HAP-1 (cell line): ENCODE measurements at regions not wholly inside any gene's neighbourhood (a gene's known extent, or its start where the extent isn't known, plus 50 kb on each side); places are given as distances from the start of the nearest gene placed in this dataset.

ENCODE experiments used
- DNase-seq, 2 experiments: peaks; one replicate each; pipeline ENCODE4 v3.0.0-alpha.2; 2016 to 2020; ENCODE audit warnings: low spot score in 2 of 2
- H3K27me3 ChIP-seq: fragments of 250-450 bp; sonication (Bioruptor Pico); 2 replicates; pipeline ENCODE4 v1.5.1; 2020; ENCODE audit warnings: low read depth, mild to moderate bottlenecking, moderate library complexity
- H3K36me3 ChIP-seq: fragments of 250-450 bp; sonication (Bioruptor Pico); replicated peaks from 2 replicates; pipeline ENCODE4 v1.5.1; 2020; ENCODE audit warnings: mild to moderate bottlenecking
- H3K4me1 ChIP-seq: fragments of 250-450 bp; sonication (Bioruptor Pico); 2 replicates; pipeline ENCODE4 v1.5.1; 2020; ENCODE audit warnings: mild to moderate bottlenecking
- H3K4me3 ChIP-seq: fragments of 250-450 bp; sonication (Bioruptor Pico); 2 replicates; pipeline ENCODE4 v1.5.1; 2020; ENCODE audit warnings: mild to moderate bottlenecking, moderate library complexity
- H3K9me3 ChIP-seq: fragments of 250-450 bp; sonication (Bioruptor Pico); 2 replicates; pipeline ENCODE4 v1.5.1; 2020; ENCODE audit warnings: mild to moderate bottlenecking, moderate library complexity
- in situ Hi-C: fragments of 300-500 bp; cut with MboI; formaldehyde crosslinking; loops from 3 replicates; pipeline ENCODE4 v1.14.3; 2020; ENCODE audit warnings: low sequenced_read_pairs, inconsistent platforms, mixed read lengths

DNA sequence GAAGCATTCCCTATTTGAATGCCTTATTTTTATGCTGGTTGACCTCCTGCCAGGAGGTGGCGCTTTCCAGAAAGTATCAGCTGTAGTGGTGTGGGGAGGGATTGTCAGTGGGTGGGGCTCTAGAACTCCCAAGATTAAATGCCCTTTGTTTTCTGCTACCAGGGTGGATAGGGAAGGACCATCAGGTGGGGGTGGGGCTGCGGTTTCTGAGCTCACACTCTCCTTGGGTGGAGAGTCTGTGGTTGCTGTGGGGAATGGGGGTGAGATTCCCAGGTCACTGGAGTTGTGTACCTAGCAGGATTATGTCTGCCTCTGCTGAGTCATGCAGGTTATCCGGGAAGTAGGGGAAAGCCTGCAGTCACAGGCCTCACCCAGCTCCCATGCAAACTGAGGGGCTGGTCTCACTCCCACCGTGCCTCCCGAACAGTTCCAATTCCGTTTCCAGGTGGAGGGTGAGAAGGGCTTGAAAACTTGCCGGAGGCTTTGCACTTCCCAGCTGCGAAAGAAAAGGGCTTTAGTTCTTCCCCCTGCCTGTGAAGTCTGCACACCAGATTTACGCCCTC lies 68.3 kb downstream of the ALG10B start:
- Histone ChIP-seq H3K4me3 (no peak overlapping the region), H3K9me3 (no peaks in the 10 kb centered on the region; the same call in 1 of the 2 replicates), H3K36me3 (no peaks in the 10 kb centered on the region), H3K4me1 (no peaks in the 10 kb centered on the region), H3K27me3 (no peaks in the 10 kb centered on the region)
- in situ Hi-C loops, result no loop called here
- DNase-seq, result peak in 1 of 2 experiments; percentile 31

DNA sequence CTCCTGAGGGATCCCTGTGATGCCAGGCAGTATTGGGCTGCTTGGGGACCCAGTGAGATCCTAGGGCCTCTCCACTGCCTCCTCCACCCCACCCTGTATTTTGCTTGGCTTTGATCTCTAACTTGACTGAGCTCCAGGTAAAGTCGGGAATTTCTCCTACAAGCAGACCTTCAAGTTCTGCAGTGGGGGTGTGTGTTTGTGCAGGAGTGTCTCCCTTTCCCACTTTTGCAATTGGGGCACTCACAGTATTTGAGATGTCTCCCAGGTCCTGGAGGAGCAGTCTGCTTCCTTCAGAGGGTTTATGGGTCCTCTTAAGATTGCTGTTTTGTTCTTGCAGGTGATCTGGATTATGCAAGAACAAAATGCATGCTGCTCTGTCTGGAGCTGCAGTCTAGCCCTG lies 68.9 kb downstream of the ALG10B start:
- Histone ChIP-seq H3K4me1 (no peaks in the 10 kb centered on the region), H3K27me3 (no peaks in the 10 kb centered on the region), H3K9me3 (no peaks in the 10 kb centered on the region; the same call in 1 of the 2 replicates), H3K36me3 (no peaks in the 10 kb centered on the region), H3K4me3 (no peak overlapping the region)
- DNase-seq, result no peak
- in situ Hi-C loops, result no loop called here

DNA sequence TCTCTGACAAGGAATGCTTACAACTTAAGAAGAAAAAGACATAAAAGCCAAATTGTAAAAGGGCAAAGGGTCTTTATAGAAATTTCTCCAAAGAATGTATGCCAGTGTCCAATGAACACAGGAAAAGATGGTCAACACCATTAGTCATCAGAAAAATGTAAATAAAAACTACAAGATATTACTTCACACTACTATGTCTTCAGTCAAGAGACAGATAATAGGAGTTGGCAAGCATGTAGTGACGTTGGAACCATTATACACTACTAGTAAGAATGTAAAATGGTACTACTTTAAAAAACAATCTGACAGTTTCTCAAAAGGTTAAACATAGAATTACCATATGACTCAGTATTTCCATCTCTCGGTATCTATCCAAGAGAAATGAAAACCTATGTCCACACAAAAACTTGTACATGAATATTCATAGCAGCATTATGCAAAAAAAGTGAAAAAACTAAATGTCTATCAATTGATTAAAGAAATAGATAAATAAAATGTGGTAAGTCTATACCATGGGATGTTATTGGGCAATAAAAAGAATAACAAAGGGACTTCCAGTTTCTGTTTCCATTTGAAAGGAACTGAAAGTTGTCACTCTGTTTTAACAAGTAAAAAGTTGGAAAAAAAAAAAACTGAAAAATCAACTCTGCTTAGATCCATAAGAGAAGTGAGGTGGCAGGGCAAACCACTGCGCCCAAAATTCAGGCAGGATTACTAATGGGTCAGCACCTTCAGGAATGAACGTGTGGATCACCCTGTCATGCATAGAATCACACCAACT lies 69.8 kb downstream of the ALG10B start:
- DNase-seq, result no peak
- H3K36me3 ChIP-seq, result no peaks in the 10 kb centered on the region
- no peaks in the 10 kb centered on the region for H3K27me3 ChIP-seq
- no peaks in the 10 kb centered on the region for H3K4me1 ChIP-seq
- no peak overlapping the region for H3K4me3 ChIP-seq
- in situ Hi-C loops, result no loop called here
- H3K9me3 ChIP-seq, result no peaks in the 10 kb centered on the region; the same call in 1 of the 2 replicates

DNA sequence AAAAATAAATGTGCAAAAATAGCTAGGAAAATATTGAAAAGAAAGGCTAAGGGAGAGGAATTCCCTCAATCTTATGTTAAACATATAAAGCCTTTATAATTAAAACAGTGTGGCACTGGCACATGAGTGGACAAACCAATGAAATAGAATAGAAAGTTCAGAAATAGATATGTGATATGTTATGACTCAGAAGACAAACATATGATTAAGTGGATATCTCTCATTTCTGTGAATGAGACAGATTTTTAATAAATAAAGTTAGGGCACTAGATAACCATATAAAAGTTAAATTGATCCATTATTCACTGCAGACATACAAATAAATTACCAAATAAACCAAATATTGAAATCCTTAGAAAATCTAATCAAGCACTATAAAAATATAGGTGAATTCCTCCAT lies 73.0 kb downstream of the ALG10B start:
- no peaks in the 10 kb centered on the region for H3K9me3 ChIP-seq
- in situ Hi-C loops, result no loop called here
- H3K4me3 ChIP-seq, result no peak overlapping the region
- DNase-seq, result no peak
- peaks cover 7% of the 10 kb centered on the region for H3K4me1 ChIP-seq
- H3K36me3 ChIP-seq, result no peaks in the 10 kb centered on the region
- H3K27me3 ChIP-seq, result no peaks in the 10 kb centered on the region

DNA sequence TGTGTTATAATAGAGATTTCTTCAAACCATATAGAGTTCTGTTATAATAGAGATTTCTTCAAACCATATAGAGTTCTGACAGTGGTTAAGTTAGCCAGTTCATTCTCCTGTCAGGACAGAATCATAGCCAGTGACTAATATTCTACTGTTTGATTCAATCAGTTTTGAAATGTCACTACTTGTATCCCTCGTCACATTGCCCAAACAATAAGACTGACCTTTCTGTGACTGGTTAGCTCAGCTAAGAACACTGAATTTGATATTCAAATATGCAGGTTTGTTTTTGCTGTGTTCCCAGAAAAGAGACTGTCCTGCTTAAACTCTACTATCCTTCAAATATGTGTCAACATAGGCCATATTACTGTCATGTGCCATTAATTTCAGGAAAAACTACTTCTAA lies 74.4 kb downstream of the ALG10B start:
- Histone ChIP-seq H3K27me3 (no peaks in the 10 kb centered on the region), H3K4me1 (peaks cover 7% of the 10 kb centered on the region), H3K36me3 (no peaks in the 10 kb centered on the region), H3K9me3 (no peaks in the 10 kb centered on the region), H3K4me3 (no peak overlapping the region)
- in situ Hi-C loops, result no loop called here
- no peak for DNase-seq

DNA sequence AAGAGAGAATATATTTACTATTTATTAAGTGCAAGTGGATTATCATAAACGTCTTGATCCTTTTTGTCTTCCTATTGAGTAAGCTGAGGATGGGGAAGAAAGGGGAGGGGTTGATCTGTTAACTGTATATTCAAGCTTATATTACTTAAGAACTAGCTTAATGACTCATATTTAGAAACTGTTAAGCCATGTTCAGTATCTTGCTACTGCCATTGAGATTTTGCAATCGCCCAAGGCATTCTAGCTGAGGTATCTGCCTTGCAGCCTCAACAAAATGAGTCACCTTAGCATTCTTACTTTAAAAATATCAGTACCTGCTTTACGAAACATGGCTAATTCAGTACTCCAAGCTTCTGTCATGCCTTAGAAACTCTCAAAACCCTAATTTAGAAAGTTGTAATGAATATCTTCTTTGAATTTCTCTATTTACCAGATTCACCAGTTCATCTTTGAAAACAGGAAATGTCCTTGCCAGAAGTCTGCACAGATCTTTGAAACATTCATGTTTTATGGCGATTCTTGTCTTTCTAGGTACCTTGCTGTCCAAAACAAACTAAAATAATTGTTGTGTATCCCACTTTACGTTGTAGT lies 76.1 kb downstream of the ALG10B start:
- Histone ChIP-seq H3K4me1 (peaks cover 7% of the 10 kb centered on the region), H3K4me3 (no peak overlapping the region), H3K27me3 (no peaks in the 10 kb centered on the region), H3K9me3 (no peaks in the 10 kb centered on the region), H3K36me3 (no peaks in the 10 kb centered on the region)
- DNase-seq, result peak; percentile 19 to 26
- in situ Hi-C loops, result no loop called here

DNA sequence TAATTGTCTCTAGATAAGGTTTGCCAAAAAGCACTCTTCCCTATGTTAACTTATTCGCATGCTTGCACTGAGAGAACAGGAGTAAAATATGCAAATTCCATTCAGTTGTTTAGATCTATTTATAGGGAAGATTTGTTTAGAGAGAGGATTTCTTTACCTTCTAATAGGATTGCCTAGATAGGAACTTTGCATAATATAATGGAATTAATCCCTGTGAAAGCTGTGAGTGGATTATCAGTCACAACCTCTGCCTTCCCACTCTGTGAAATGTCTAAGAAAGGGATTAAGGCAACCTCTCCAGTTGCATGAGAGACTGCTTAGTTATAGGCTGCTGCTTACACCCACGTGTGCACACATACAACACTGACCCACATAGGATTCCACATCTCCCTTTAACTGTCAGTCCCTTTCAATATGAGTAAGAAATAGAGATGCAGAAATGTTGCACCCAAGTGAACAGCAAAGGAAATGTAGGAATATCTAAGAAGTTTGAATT lies 83.2 kb downstream of the ALG10B start:
- Histone ChIP-seq H3K4me3 (no peak overlapping the region), H3K4me1 (peaks cover 29% of the 10 kb centered on the region), H3K36me3 (no peaks in the 10 kb centered on the region), H3K27me3 (no peaks in the 10 kb centered on the region), H3K9me3 (0 out of 2 replicates have a peak, but pooled peaks cover 2% of the 10 kb centered on the region)
- in situ Hi-C loops, result no loop called here
- peak; percentile 62 to 99 for DNase-seq

DNA sequence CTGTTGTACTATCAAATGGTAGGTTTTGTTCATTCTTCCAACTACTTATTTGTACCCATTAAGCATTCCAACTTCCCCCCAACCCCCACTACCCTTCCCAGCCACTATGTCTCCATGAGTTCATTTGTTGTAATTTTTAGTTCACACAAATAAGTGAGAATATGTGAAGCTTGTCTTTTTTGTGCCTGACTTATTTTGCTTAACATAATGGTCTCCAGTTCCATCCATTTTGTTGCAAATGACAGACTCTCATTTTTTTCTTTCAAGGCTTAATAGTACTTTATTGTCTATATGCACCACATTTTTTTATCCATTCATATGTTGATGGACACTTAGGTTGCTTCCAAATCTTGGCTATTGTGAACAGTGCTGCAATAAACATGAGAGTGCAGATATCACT lies 86.2 kb downstream of the ALG10B start:
- H3K27me3 ChIP-seq, result no peaks in the 10 kb centered on the region
- DNase-seq, result peak; percentile 67 to 97
- in situ Hi-C loops, result no loop called here
- no peaks in the 10 kb centered on the region for H3K36me3 ChIP-seq
- H3K4me3 ChIP-seq, result no peak overlapping the region
- H3K9me3 ChIP-seq, result 0 out of 2 replicates have a peak, but pooled peaks cover 2% of the 10 kb centered on the region
- H3K4me1 ChIP-seq, result peaks cover 29% of the 10 kb centered on the region

DNA sequence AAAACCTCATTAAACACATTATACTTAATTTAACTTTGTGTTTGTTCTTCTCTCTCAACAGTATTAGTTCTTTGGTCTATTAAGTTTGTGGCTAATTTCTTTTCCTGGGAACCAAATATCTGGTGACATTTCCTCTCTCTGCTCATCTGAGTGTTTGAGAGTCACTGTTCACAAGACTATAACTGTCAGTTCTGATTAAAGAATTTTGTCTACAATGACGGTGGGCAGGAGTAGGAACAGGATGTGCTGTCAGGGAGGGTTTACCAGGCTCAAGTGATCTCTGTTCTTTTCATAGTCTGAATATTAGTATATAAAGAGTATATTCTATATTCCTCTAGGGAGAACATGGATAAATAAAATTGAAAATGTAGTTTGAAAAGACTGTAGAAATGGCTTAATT lies 92.9 kb downstream of the ALG10B start:
- no peak for DNase-seq
- no peaks in the 10 kb centered on the region for H3K36me3 ChIP-seq
- in situ Hi-C loops, result no loop called here
- no peaks in the 10 kb centered on the region for H3K27me3 ChIP-seq
- H3K4me1 ChIP-seq, result peaks cover 30% of the 10 kb centered on the region
- no peaks in the 10 kb centered on the region for H3K9me3 ChIP-seq
- no peak overlapping the region for H3K4me3 ChIP-seq

DNA sequence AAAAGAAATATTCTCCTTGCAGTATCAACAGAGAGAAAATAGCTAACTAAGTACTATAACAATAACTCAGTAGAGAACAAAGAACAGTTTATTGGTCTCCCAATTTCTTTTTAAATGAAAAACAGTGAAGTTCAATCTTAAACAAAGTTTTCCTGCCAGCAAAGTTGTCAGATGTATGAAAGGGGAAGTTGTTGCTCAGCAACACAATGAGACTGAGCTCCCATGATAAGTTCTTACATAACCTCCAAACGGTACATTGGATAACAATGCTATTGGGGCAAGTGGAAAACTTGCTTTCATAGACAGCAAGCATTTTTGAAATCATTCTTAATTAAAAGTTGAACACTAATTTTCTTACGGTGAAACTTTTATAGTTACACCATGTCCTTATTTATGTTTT lies 94.9 kb downstream of the ALG10B start:
- peaks cover 30% of the 10 kb centered on the region for H3K4me1 ChIP-seq
- peak in 1 of 2 experiments; percentile 59 for DNase-seq
- H3K9me3 ChIP-seq, result no peaks in the 10 kb centered on the region
- in situ Hi-C loops, result no loop called here
- H3K36me3 ChIP-seq, result no peaks in the 10 kb centered on the region
- H3K4me3 ChIP-seq, result no peak overlapping the region
- H3K27me3 ChIP-seq, result no peaks in the 10 kb centered on the region

DNA sequence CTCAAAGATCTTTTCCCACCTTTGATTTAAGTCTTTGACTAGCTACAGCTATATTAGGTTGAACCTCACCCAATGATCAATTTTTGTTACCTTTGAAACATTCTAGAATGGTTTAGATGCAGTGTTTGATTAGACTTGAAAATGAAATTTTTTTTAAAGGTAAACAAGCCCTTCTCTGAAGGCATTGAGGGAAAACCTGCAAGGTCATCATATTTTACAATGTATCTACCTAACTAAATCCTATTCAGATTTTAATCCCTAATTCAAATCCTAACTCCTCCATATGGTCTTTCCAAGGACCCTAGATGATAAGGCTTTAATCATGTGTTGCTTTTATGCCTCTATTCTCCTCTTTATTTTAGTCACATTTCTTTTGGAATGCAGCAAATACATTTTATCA lies 95.4 kb downstream of the ALG10B start:
- Histone ChIP-seq H3K4me1 (peaks cover 30% of the 10 kb centered on the region), H3K36me3 (no peaks in the 10 kb centered on the region), H3K27me3 (no peaks in the 10 kb centered on the region), H3K9me3 (no peaks in the 10 kb centered on the region), H3K4me3 (no peak overlapping the region)
- in situ Hi-C loops, result no loop called here
- no peak for DNase-seq

DNA sequence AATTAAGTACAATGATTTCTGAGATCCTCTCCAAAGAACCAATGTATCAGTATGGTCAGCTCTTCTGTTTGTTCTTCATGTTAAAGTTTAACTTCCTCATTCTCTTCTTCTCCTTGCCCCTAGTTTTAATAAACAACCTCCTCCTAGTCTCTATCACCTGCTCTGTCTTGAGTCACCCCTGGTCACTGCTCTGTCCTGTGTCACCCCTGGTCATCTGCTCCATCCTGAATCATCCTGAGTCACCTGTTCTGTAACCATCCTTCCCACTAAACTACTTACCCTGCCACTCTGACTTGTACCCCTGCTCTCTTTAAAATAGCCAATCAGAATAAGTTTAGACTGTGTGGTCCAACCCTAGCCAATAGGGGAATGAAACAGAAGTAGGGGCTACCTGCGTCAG lies 100.5 kb downstream of the ALG10B start:
- H3K4me1 ChIP-seq, result peaks cover 12% of the 10 kb centered on the region
- H3K36me3 ChIP-seq, result no peaks in the 10 kb centered on the region
- in situ Hi-C loops, result no loop called here
- no peaks in the 10 kb centered on the region for H3K27me3 ChIP-seq
- no peak overlapping the region for H3K4me3 ChIP-seq
- no peak for DNase-seq
- no peaks in the 10 kb centered on the region for H3K9me3 ChIP-seq

DNA sequence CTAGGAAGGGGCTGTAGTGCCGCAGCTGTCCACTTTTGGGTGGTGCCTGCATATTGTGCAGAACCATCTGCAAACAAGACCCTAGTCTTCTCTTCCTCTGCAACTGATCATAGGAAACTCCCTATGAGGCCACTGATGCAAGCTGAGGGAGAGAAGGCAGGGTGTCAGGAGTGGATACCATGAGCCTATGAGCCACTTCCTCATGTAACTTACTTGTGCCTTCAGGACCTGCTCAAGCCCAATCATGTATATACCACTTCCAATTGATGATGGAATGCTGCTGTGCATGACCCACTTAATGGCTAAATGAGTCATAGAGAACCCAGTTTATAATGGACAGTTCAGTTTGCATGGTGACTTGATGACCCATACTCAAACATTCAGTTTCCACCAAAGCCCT lies 107.9 kb downstream of the ALG10B start:
- Histone ChIP-seq H3K27me3 (no peaks in the 10 kb centered on the region), H3K9me3 (0 out of 2 replicates have a peak, but pooled peaks cover 3% of the 10 kb centered on the region), H3K4me1 (peaks cover 19% of the 10 kb centered on the region), H3K4me3 (no peak overlapping the region), H3K36me3 (no peaks in the 10 kb centered on the region)
- no peak for DNase-seq
- in situ Hi-C loops, result no loop called here

DNA sequence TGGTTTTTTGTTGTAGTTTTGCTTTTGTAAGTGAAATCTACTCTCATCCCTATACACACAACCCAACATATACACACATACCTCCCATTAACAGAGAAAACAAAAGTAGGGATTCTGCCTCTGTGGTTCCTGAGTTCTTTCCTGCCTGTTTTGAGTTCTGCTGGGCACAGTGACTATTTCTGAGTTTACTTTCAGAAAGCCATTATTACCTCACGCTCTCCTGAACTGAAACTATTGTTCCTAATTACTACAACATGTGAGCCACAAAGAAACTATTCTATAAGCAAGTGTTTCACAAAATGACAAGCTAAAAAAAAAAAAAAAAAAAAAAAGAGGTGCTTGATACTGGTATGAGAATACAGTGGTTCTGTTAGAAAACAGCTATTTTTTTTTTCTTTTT lies 110.9 kb downstream of the ALG10B start:
- H3K4me3 ChIP-seq, result no peak overlapping the region
- in situ Hi-C loops, result no loop called here
- no peaks in the 10 kb centered on the region for H3K36me3 ChIP-seq
- peak in 1 of 2 experiments; percentile 13 for DNase-seq
- H3K27me3 ChIP-seq, result no peaks in the 10 kb centered on the region
- 0 out of 2 replicates have a peak, but pooled peaks cover 2% of the 10 kb centered on the region for H3K9me3 ChIP-seq
- peaks cover 20% of the 10 kb centered on the region for H3K4me1 ChIP-seq
